ENCODE measurements at regions not wholly inside any gene's neighbourhood (a gene's known extent, or its start where the extent isn't known, plus 50 kb on each side); places are given as distances from the start of the nearest gene placed in this dataset.
"Not testable (repeated sequence)": the region's sequence is repeated elsewhere in the genome, so short reads cannot be mapped to it uniquely, and the experiment has no call there.

DNA sequence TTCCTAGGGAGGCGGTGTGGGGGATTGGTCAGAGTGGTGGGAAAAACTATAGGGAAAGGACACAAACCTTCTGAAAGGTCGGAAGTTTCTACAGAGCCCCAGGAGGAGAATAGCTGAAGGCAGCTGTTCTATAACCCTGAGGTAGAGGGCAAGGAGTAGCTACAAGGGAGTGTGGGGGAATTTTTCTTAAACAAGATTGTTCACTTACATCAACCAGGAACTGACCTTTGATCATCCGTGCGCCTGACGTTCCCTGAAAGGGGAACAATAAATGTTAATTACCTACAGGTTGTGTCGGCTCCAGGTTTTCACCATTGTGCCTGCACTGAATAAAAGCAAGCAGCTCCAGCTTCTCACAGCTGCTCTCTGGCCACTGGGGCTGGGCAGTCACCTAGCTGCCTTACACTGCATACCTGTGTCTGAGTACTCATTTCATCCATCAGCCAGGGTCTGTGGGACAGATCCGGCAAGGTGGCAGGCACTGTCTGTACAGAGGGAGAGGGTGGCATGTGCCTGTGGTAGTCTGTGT, 59.3 kb upstream of the IMP4 start:
- FAIRE-seq; H2BK5ac ChIP-seq (ENCODE audit: low read depth, low read length); H3K14ac ChIP-seq (ENCODE audit: insufficient read length); H3K79me2 ChIP-seq (ENCODE audit: control insufficient read depth in 1 of 2, insufficient read depth in 2 of 2, low read length in 2 of 2); H2BK15ac ChIP-seq (ENCODE audit: low read length); H2AFZ ChIP-seq (ENCODE audit: low read length); DNase-seq (ENCODE audit: low read depth in 1 of 2, low spot score in 2 of 2); H2AK5ac ChIP-seq (ENCODE audit: low read depth, low read length); H3K23me2 ChIP-seq (ENCODE audit: low read depth, low read length); H4K20me1 ChIP-seq (replicated peaks in 1 of 2; ENCODE audit: control insufficient read depth in 1 of 2, insufficient read depth in 2 of 2, low read length in 2 of 2); H4K5ac ChIP-seq (ENCODE audit: insufficient read length, low read depth, low read length); H2BK12ac ChIP-seq (ENCODE audit: low read depth, low read length); H3K4me1 ChIP-seq (replicated peaks in 1 of 4; ENCODE audit: control insufficient read depth in 3 of 4, insufficient read depth in 4 of 4, low read length in 3 of 4); H3K9me3 ChIP-seq (ENCODE audit: insufficient read depth in 2 of 2, low read depth in 1 of 2, low read length in 1 of 2); H3K27ac ChIP-seq (ENCODE audit: low read depth, low read length); H3K27me3 ChIP-seq (replicated peaks in 1 of 4; ENCODE audit: control insufficient read depth in 3 of 4, extremely low read depth in 1 of 4, insufficient read depth in 3 of 4, low read length in 3 of 4); H3K4ac ChIP-seq (replicated peaks; ENCODE audit: insufficient read length, low read depth, low read length); H2BK20ac ChIP-seq (ENCODE audit: low read length); H2BK120ac ChIP-seq (replicated peaks; ENCODE audit: low read depth, low read length); H3K4me2 ChIP-seq (ENCODE audit: insufficient read depth in 1 of 2, low read depth in 2 of 2, low read length in 2 of 2); H3K79me1 ChIP-seq (ENCODE audit: low read depth, low read length); H3K36me3 ChIP-seq (ENCODE audit: control insufficient read depth in 2 of 4, insufficient read depth in 4 of 4, low read length in 3 of 4); H3K4me3 ChIP-seq (ENCODE audit: extremely low read depth in 1 of 4, insufficient read depth in 2 of 4, low read depth in 3 of 4, low read length in 4 of 4); H4K8ac ChIP-seq (ENCODE audit: extremely low read depth, insufficient read depth, low read length); POLR2A ChIA-PET (ENCODE audit: partially characterized antibody); CTCF ChIA-PET (ENCODE audit: partially characterized antibody); H3K23ac ChIP-seq (ENCODE audit: insufficient read length); H4K91ac ChIP-seq (replicated peaks; ENCODE audit: insufficient read length, low read length); H3K9ac ChIP-seq (replicated peaks in 1 of 4; ENCODE audit: extremely low read depth in 1 of 4, low read depth in 3 of 4, low read length in 3 of 4); H3K18ac ChIP-seq (ENCODE audit: extremely low read depth, low read length); H3K56ac ChIP-seq (replicated peaks; ENCODE audit: insufficient read length, low read depth, low read length): not testable (repeated sequence)
- WGBS, 2 experiments (ENCODE audit: extremely low coverage in 1 of 2, insufficient coverage in 1 of 2, insufficient read length in 1 of 2, insufficient replicate concordance in 2 of 2, low coverage in 1 of 2, low lambda C conversion rate in 2 of 2, missing lambda C conversion rate in 1 of 2) = no CpG with 5 or more reads among the region's 7 CpGs

DNA sequence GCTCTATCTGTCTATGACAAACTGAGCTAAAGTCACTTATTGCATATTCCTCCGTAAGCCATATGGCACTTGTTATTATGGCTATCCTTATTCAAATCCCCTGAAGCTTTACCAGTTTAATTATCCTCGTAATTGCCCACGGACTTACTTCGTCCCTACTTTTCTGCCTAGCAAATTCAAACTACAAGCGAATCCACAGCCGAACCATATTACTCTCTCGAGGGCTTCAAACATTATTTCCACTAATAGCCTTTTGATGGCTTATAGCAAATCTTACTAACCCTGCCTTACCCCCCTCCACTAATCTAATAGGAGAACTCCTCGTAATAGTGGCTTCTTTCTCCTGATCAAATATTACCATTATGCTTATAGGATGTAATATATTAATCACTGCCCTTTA, 63.1 kb upstream of the IMP4 start:
- H4K8ac ChIP-seq (ENCODE audit: extremely low read depth, insufficient read depth, low read length); H3K23ac ChIP-seq (ENCODE audit: insufficient read length); H2AFZ ChIP-seq (ENCODE audit: low read length); H2BK15ac ChIP-seq (ENCODE audit: low read length); H3K14ac ChIP-seq (ENCODE audit: insufficient read length); H3K4me1 ChIP-seq (replicated peaks in 1 of 4; ENCODE audit: control insufficient read depth in 3 of 4, insufficient read depth in 4 of 4, low read length in 3 of 4); FAIRE-seq; H2AK5ac ChIP-seq (ENCODE audit: low read depth, low read length); DNase-seq (ENCODE audit: low read depth in 1 of 2, low spot score in 2 of 2); H3K4me3 ChIP-seq (ENCODE audit: extremely low read depth in 1 of 4, insufficient read depth in 2 of 4, low read depth in 3 of 4, low read length in 4 of 4); H3K36me3 ChIP-seq (ENCODE audit: control insufficient read depth in 2 of 4, insufficient read depth in 4 of 4, low read length in 3 of 4); H3K27ac ChIP-seq (ENCODE audit: low read depth, low read length); H2BK20ac ChIP-seq (ENCODE audit: low read length); H4K91ac ChIP-seq (replicated peaks; ENCODE audit: insufficient read length, low read length); H2BK12ac ChIP-seq (ENCODE audit: low read depth, low read length); H3K56ac ChIP-seq (replicated peaks; ENCODE audit: insufficient read length, low read depth, low read length); H3K18ac ChIP-seq (ENCODE audit: extremely low read depth, low read length); POLR2A ChIA-PET (ENCODE audit: partially characterized antibody); H3K27me3 ChIP-seq (replicated peaks in 1 of 4; ENCODE audit: control insufficient read depth in 3 of 4, extremely low read depth in 1 of 4, insufficient read depth in 3 of 4, low read length in 3 of 4); H3K4me2 ChIP-seq (ENCODE audit: insufficient read depth in 1 of 2, low read depth in 2 of 2, low read length in 2 of 2); H3K9ac ChIP-seq (replicated peaks in 1 of 4; ENCODE audit: extremely low read depth in 1 of 4, low read depth in 3 of 4, low read length in 3 of 4); H2BK120ac ChIP-seq (replicated peaks; ENCODE audit: low read depth, low read length); H2BK5ac ChIP-seq (ENCODE audit: low read depth, low read length); H3K79me2 ChIP-seq (ENCODE audit: control insufficient read depth in 1 of 2, insufficient read depth in 2 of 2, low read length in 2 of 2); H3K23me2 ChIP-seq (ENCODE audit: low read depth, low read length); H3K79me1 ChIP-seq (ENCODE audit: low read depth, low read length); H4K5ac ChIP-seq (ENCODE audit: insufficient read length, low read depth, low read length); H3K9me3 ChIP-seq (ENCODE audit: insufficient read depth in 2 of 2, low read depth in 1 of 2, low read length in 1 of 2); H4K20me1 ChIP-seq (replicated peaks in 1 of 2; ENCODE audit: control insufficient read depth in 1 of 2, insufficient read depth in 2 of 2, low read length in 2 of 2); H3K4ac ChIP-seq (replicated peaks; ENCODE audit: insufficient read length, low read depth, low read length): not testable (repeated sequence)
- 78% methylated on average over 5 of the region's 8 CpGs; no CpG with 5 or more reads in 1 of the 2 experiments for whole genome bisulfite sequencing, 2 experiments (ENCODE audit: extremely low coverage in 1 of 2, insufficient coverage in 1 of 2, insufficient read length in 1 of 2, insufficient replicate concordance in 2 of 2, low coverage in 1 of 2, low lambda C conversion rate in 2 of 2, missing lambda C conversion rate in 1 of 2)
- CTCF ChIA-PET (ENCODE audit: partially characterized antibody) = interaction anchor here (0.6 kb wide), 1 partner anchor 136 kb away, joined by 3 read pairs; no protein-coding TSS in a partner anchor

All from H1 (cell line).